Liver (tissue), 8 donors: ENCODE measurements at regions not wholly inside any gene's neighbourhood (a gene's known extent, or its start where the extent isn't known, plus 50 kb on each side); places are given as distances from the start of the nearest gene placed in this dataset.

Experiments
- DNase-seq: peaks from one replicate; pipeline ENCODE4 v3.0.0-alpha.2; 2017; ENCODE audit warnings: low spot score
- H3K27ac ChIP-seq, 2 donors: one replicate each; pipeline ENCODE4 v1.7.0; 2013; ENCODE audit warnings: inconsistent platforms in 2 of 2, low read length in 2 of 2, control low read depth in 1 of 2, low read depth in 1 of 2, mild to moderate bottlenecking in 1 of 2
- H3K27me3 ChIP-seq, 4 donors: one replicate each; pipeline versions ENCODE4 v1.6.1 to v1.7.0; 2013; ENCODE audit warnings: low read length in 3 of 4, inconsistent platforms in 1 of 4, mild to moderate bottlenecking in 1 of 4, moderate library complexity in 1 of 4; ENCODE audit not compliant: control insufficient read depth in 4 of 4, insufficient read depth in 4 of 4
- H3K36me3 ChIP-seq, 4 donors: one replicate each; pipeline versions ENCODE4 v1.6.1 to v1.7.0; 2013; ENCODE audit warnings: low read length in 3 of 4, mild to moderate bottlenecking in 3 of 4, low read depth in 1 of 4, moderate library complexity in 1 of 4; ENCODE audit not compliant: control insufficient read depth in 4 of 4, insufficient read depth in 3 of 4
- H3K4me1 ChIP-seq, 4 donors: one replicate each; pipeline versions ENCODE4 v1.6.1 to v1.7.0; 2013; ENCODE audit warnings: low read length in 3 of 4, mild to moderate bottlenecking in 3 of 4, moderate library complexity in 1 of 4; ENCODE audit not compliant: control insufficient read depth in 4 of 4, insufficient read depth in 4 of 4
- H3K4me3 ChIP-seq, 3 donors: one replicate each; pipeline versions ENCODE4 v1.6.1 to v1.7.0; 2013; ENCODE audit warnings: low read length in 3 of 3, control low read depth in 1 of 3, low read depth in 1 of 3, mild to moderate bottlenecking in 1 of 3
- H3K9ac ChIP-seq, 2 donors: one replicate each; pipeline ENCODE4 v1.7.0; 2013; ENCODE audit warnings: low read length in 2 of 2, mild to moderate bottlenecking in 2 of 2, moderate library complexity in 2 of 2, control low read depth in 1 of 2, low read depth in 1 of 2
- H3K9me3 ChIP-seq, 4 donors: one replicate each; pipeline versions ENCODE4 v1.6.1 to v1.7.0; 2013; ENCODE audit warnings: low read length in 3 of 4; ENCODE audit not compliant: control insufficient read depth in 4 of 4
- EGR1 ChIP-seq, 2 donors: IDR thresholded peaks; 2 replicates each; pipeline ENCODE4 v1.6.1; 2016 to 2018; ENCODE audit warnings: antibody characterized with exemption in 2 of 2, low read depth in 2 of 2
- FOXA1 ChIP-seq: IDR thresholded peaks from 2 replicates; pipeline ENCODE4 v1.6.1; 2016; ENCODE audit warnings: antibody characterized with exemption
- FOXA2 ChIP-seq: IDR thresholded peaks from 2 replicates; pipeline ENCODE4 v1.6.1; 2016; ENCODE audit warnings: antibody characterized with exemption
- GABPA ChIP-seq, 2 donors: IDR thresholded peaks in 1 of 2; conservative IDR thresholded peaks in 1 of 2; 2 replicates each; pipeline ENCODE4 v1.6.1; 2016; ENCODE audit warnings: antibody characterized with exemption in 2 of 2, mild to moderate bottlenecking in 1 of 2, moderate library complexity in 1 of 2
- HNF4G ChIP-seq: IDR thresholded peaks from 2 replicates; pipeline ENCODE4 v1.6.1; 2016; ENCODE audit warnings: antibody characterized with exemption
- JUND ChIP-seq, 2 donors: IDR thresholded peaks; 2 replicates each; pipeline ENCODE4 v1.6.1; 2016; ENCODE audit warnings: antibody characterized with exemption in 2 of 2
- NR2F2 ChIP-seq: IDR thresholded peaks from 2 replicates; pipeline ENCODE4 v1.6.1; 2016; ENCODE audit warnings: antibody characterized with exemption
- RAD21 ChIP-seq, 2 donors: IDR thresholded peaks; 2 replicates each; pipeline ENCODE4 v1.6.1; 2016; ENCODE audit warnings: antibody characterized with exemption in 2 of 2, mild to moderate bottlenecking in 2 of 2
- RXRA ChIP-seq, 2 donors: IDR thresholded peaks; 2 replicates each; pipeline ENCODE4 v1.6.1; 2017 to 2018; ENCODE audit warnings: antibody characterized with exemption in 2 of 2, mild to moderate bottlenecking in 1 of 2
- SP1 ChIP-seq: IDR thresholded peaks from 2 replicates; pipeline ENCODE4 v1.6.1; 2018; ENCODE audit warnings: antibody characterized with exemption, mild to moderate bottlenecking
- TAF1 ChIP-seq: conservative IDR thresholded peaks from 2 replicates; pipeline ENCODE4 v1.6.1; 2016; ENCODE audit warnings: antibody characterized with exemption, mild to moderate bottlenecking
- WGBS: extraction: QIAGEN DNeasy Blood & Tissue Kit; methylation state at CpG from one replicate; pipeline ENCODE4 v1.1.7; 2013; 5-methylcytosine and 5-hydroxymethylcytosine counted together
- TF ChIP-seq, protein P1 (sequence below): IDR thresholded peaks from 2 replicates; pipeline ENCODE4 v1.6.1; 2016; ENCODE audit warnings: antibody characterized with exemption
- TF ChIP-seq, protein P2 (sequence below): IDR thresholded peaks from 2 replicates; pipeline ENCODE4 v1.6.1; 2016; ENCODE audit warnings: antibody characterized with exemption, mild to moderate bottlenecking
- TF ChIP-seq, protein P3 (sequence below): fragments of 150-350 bp; IDR thresholded peaks from 2 replicates; pipeline ENCODE4 v1.5.1; 2017; ENCODE audit warnings: improper control_type of control experiment, low read depth, low read length; ENCODE audit not compliant: missing input control
- TF ChIP-seq, protein P4 (sequence below): IDR thresholded peaks from 2 replicates; pipeline ENCODE4 v1.6.1; 2016; ENCODE audit warnings: antibody characterized with exemption
- TF ChIP-seq, protein P5 (sequence below): IDR thresholded peaks from 2 replicates; pipeline ENCODE4 v1.6.1; 2016; ENCODE audit warnings: antibody characterized with exemption
- donor health status: healthy.
- donor health status: healthy.
- donor health status: healthy.
- donor health status: healthy.
- donor health status: healthy.

DNA sequence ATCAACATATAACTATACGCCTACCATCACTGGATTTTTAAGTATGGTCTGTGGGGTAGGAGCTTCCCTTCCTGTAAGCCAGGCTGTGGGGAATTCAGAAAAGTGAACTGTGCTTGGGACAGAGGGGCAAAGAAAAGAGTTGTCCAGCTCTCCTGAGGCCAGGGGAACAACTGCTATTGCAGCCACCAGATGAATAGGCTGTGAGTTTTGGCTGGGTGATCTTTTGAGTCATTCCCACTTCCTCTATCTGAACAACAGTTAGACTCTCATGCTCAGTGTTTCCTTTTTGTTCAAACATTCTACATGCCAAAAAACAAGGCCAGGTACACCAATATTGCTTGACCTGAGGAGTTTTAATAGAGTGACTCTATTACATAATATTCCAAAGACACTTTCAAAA, 426.2 kb upstream of the DACH1 start:
- H3K9ac ChIP-seq, result no peak overlapping the region
- no peaks in the 10 kb centered on the region for H3K36me3 ChIP-seq
- H3K9me3 ChIP-seq, result no peaks in the 10 kb centered on the region
- no peak overlapping the region for H3K27ac ChIP-seq
- 82% methylated on average over 1 of the region's 1 CpG for WGBS
- no peak for DNase-seq
- no peaks in the 10 kb centered on the region for H3K27me3 ChIP-seq
- no peaks in the 10 kb centered on the region for H3K4me1 ChIP-seq
- TF ChIP-seq SP1 (no peak), JUND (IDR thresholded peaks at IDR 0.05) (no peak), FOXA1 (no peak), HNF4G (no peak), RAD21 (IDR thresholded peaks at IDR 0.05) (no peak), GABPA (IDR thresholded peaks at IDR 0.05 in 1 of 2, conservative IDR thresholded peaks at IDR 0.05 in 1 of 2) (no peak), FOXA2 (no peak)
- TF ChIP-seq, protein P1, sequence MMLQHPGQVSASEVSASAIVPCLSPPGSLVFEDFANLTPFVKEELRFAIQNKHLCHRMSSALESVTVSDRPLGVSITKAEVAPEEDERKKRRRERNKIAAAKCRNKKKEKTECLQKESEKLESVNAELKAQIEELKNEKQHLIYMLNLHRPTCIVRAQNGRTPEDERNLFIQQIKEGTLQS, result no peak
- TF ChIP-seq, protein P2, sequence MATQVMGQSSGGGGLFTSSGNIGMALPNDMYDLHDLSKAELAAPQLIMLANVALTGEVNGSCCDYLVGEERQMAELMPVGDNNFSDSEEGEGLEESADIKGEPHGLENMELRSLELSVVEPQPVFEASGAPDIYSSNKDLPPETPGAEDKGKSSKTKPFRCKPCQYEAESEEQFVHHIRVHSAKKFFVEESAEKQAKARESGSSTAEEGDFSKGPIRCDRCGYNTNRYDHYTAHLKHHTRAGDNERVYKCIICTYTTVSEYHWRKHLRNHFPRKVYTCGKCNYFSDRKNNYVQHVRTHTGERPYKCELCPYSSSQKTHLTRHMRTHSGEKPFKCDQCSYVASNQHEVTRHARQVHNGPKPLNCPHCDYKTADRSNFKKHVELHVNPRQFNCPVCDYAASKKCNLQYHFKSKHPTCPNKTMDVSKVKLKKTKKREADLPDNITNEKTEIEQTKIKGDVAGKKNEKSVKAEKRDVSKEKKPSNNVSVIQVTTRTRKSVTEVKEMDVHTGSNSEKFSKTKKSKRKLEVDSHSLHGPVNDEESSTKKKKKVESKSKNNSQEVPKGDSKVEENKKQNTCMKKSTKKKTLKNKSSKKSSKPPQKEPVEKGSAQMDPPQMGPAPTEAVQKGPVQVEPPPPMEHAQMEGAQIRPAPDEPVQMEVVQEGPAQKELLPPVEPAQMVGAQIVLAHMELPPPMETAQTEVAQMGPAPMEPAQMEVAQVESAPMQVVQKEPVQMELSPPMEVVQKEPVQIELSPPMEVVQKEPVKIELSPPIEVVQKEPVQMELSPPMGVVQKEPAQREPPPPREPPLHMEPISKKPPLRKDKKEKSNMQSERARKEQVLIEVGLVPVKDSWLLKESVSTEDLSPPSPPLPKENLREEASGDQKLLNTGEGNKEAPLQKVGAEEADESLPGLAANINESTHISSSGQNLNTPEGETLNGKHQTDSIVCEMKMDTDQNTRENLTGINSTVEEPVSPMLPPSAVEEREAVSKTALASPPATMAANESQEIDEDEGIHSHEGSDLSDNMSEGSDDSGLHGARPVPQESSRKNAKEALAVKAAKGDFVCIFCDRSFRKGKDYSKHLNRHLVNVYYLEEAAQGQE, result no peak
- TF ChIP-seq, protein P3, sequence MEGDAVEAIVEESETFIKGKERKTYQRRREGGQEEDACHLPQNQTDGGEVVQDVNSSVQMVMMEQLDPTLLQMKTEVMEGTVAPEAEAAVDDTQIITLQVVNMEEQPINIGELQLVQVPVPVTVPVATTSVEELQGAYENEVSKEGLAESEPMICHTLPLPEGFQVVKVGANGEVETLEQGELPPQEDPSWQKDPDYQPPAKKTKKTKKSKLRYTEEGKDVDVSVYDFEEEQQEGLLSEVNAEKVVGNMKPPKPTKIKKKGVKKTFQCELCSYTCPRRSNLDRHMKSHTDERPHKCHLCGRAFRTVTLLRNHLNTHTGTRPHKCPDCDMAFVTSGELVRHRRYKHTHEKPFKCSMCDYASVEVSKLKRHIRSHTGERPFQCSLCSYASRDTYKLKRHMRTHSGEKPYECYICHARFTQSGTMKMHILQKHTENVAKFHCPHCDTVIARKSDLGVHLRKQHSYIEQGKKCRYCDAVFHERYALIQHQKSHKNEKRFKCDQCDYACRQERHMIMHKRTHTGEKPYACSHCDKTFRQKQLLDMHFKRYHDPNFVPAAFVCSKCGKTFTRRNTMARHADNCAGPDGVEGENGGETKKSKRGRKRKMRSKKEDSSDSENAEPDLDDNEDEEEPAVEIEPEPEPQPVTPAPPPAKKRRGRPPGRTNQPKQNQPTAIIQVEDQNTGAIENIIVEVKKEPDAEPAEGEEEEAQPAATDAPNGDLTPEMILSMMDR, result no peak
- TF ChIP-seq, protein P4, sequence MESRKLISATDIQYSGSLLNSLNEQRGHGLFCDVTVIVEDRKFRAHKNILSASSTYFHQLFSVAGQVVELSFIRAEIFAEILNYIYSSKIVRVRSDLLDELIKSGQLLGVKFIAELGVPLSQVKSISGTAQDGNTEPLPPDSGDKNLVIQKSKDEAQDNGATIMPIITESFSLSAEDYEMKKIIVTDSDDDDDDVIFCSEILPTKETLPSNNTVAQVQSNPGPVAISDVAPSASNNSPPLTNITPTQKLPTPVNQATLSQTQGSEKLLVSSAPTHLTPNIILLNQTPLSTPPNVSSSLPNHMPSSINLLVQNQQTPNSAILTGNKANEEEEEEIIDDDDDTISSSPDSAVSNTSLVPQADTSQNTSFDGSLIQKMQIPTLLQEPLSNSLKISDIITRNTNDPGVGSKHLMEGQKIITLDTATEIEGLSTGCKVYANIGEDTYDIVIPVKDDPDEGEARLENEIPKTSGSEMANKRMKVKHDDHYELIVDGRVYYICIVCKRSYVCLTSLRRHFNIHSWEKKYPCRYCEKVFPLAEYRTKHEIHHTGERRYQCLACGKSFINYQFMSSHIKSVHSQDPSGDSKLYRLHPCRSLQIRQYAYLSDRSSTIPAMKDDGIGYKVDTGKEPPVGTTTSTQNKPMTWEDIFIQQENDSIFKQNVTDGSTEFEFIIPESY, result no peak
- peak overlapping the region in 1 of 3 donors; percentile 35 for H3K4me3 ChIP-seq

DNA sequence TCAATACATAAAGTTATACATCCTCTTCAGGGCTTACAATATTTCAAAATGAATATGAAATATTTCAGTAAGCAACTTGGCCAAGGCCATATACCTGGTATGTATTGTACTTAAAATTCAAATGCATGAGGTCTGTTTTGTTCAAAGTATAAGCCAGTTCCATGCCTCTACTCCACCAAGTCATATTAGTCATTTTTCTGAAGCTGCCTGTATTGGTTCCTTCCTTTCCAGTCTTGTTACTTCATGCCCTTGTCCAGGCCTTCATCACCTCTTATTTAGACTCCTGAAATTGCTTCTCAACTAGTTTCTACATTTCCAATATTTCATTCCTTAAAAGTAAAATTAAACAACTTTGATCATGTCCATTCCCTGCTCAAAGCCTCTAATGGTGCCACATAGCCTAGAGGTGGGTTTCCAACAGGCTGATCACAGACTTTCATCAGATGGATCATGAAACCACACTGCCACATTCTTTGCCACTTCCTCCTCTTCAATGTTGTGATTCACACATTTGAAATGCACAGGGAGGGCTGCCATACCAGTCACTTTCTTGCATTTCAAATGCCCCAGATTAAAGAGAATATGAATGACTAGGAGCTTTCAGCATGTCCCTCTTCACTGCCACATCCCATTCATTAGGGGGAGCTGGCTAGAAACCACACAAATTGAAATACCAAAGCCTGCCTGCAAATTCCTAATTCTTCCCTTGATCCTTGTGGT, 424.1 kb upstream of the DACH1 start:
- Histone ChIP-seq H3K36me3 (no peaks in the 10 kb centered on the region), H3K27me3 (no peaks in the 10 kb centered on the region), H3K4me1 (no peaks in the 10 kb centered on the region), H3K4me3 (no peak overlapping the region), H3K9me3 (no peaks in the 10 kb centered on the region), H3K27ac (no peak overlapping the region), H3K9ac (no peak overlapping the region)
- no peak for DNase-seq
- TF ChIP-seq, protein P4, result no peak
- TF ChIP-seq TAF1 (no peak), FOXA1 (no peak), EGR1 (IDR thresholded peaks at IDR 0.05; ENCODE audit: low read depth in 2 of 2) (no peak), SP1 (no peak), HNF4G (no peak), FOXA2 (no peak), JUND (IDR thresholded peaks at IDR 0.05) (no peak), RXRA (IDR thresholded peaks at IDR 0.05) (no peak), NR2F2 (no peak), GABPA (IDR thresholded peaks at IDR 0.05 in 1 of 2, conservative IDR thresholded peaks at IDR 0.05 in 1 of 2) (no peak)
- TF ChIP-seq, protein P2, result no peak
- TF ChIP-seq, protein P5, sequence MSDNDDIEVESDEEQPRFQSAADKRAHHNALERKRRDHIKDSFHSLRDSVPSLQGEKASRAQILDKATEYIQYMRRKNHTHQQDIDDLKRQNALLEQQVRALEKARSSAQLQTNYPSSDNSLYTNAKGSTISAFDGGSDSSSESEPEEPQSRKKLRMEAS, result no peak
